ENCODE measurements at regions not wholly inside any gene's neighbourhood (a gene's known extent, or its start where the extent isn't known, plus 50 kb on each side); places are given as distances from the start of the nearest gene placed in this dataset.
"Not testable (repeated sequence)": the region's sequence is repeated elsewhere in the genome, so short reads cannot be mapped to it uniquely, and the experiment has no call there.

DNA sequence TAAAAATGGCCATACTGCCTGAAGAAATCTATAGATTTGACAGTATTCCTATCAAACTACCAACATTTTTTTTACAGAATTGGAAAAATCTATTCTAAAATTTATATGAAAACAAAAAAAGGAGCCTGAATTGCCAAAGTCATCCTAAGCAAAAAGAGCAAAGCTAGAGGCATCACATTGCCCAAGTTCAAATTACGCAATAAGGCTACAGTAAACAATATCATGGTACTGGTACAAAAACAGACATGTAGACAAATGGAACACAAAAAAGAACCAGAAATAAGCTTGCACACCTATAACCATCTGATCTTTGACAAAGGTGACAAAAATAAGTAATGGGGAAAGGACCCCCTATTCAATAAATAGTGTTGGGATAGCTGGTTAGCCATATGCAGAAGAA, 50.2 kb upstream of the THSD7B start:
- no peak for DNase-seq

DNA sequence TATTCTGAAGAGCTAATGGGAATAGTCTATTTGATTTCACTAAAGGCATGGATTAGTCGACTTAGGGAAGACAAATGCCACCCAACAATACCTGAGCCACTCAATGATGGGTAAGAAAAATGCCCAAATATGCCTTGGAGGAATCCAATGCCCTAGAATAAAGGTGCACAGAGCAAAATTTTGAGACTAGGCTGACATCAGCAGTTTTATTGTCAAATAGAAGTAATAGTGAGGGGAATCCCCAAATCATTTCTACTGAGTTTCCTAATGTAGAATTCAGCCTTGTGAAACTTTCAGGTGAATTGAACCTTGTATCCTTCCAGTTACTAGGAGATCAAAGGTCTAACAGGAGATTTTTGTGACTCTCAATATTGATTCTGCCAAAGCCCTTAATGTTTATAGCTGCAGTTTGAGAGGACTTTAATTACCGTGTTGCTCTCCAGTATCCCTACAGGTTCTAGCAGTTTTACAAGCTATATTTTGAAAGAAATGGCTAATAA, 50.8 kb upstream of the THSD7B start:
- DNase-seq, result no peak

DNA sequence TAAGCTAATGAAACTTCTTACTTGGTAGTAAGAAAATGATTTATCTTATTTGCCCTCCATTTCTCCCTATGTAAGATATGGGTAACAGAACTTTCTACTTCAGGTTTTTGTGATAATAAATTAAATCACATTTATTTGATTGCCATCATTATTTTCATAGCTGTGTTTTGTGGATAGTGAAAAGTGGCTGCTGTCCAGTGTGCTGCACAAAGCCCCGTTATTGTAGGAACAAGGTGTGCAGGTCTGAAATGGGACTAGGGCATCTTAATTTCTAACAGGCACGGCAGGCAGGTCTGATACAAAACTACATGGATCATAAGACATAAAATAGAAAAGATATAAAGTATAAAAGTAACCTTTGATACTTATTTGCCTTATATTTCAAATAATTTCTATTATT, 51.6 kb upstream of the THSD7B start:
- no peak for DNase-seq

DNA sequence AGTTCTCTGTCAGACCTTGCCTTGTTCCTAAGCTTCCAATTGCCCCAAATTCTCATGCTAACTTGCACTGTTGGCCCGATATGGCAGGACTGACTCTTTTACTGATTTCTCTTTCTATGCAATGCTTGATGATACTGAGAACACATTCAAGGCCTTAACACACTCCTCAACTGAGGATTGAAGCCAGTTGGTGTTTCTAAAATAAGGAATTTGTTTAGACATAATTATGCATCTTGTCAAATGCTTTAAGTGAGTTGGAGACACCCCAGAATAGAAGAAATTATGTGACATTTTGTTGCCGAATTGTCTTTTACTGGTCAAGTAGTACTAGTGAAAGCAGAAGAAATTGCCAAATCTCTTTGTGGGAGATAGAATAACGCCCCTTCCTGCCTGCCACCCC, 60.0 kb upstream of the THSD7B start:
- no peak for DNase-seq

DNA sequence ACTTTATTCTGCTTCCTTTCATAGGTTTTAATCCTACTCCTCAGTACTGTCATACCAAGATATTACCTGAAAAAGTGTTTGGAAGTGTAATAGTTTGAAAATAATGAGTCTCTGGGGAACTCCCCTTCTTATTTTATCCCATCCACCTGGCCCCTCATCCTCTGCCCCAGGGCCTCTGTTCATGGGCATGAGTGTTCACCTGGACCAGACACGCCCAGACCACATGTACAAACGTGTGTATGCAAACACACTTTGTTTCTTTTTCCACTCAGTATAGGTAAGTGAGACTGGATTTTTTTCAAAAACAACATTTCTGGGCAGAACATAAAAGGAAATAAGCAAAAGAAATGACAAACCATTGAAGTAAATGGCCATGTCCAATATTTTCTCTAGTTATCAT, 62.1 kb upstream of the THSD7B start:
- no peak for DNase-seq

DNA sequence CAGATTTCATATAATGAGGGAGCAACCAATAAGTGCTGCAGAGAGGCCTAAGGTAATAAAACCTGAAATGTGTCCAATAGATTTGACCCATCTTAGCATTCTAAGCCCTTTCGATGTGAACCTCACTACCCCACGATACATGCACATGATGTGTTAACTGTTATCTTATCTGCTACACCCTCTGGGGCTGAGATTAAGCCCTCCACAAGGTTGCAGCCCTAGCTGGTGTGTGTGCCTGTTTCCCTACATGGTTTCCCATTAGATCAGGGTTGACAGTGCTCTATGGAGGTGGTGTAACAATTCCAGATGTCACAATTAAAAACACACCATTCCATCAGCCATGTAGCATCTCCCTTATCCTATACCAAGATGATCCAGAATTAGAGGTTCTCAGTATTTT, 68.9 kb upstream of the THSD7B start:
- DNase-seq, result no peak

DNA sequence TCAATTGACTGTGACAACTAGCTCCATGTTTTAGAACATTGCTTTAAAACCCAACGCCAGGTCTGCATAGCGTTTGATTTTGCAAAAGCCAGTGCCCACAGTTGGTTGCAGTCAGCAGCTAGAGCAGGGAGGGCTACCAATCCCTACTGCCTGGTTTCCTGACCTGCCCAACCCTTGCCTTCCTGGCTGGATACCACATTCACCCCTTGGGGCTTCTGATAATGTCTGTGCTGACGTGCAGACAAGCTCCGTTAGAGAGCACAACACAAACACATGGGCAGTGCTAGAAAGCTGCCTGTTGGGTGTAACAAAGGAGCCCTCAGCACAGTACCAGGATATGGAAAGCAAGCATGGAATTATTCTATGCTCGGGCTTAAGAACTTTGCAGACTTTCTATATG, 71.4 kb upstream of the THSD7B start:
- no peak for DNase-seq

DNA sequence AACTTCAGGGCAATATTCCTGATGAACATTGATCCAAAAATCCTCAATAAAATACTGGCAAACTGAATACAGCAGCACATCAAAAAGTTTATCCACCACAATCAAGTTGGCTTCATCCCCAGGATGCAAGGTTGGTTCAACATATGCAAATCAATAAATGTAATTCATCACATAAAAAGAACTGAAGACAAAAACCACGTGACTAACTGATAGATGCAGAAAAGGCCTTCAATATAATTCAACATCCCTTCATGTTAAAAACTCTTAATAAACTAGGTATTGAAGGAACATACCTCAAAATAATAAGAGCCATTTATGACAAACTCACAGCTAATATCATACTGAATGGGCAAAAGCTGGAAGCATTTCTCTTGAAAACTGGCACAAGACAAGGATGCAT, 85.3 kb upstream of the THSD7B start:
- not testable (repeated sequence) for DNase-seq

DNA sequence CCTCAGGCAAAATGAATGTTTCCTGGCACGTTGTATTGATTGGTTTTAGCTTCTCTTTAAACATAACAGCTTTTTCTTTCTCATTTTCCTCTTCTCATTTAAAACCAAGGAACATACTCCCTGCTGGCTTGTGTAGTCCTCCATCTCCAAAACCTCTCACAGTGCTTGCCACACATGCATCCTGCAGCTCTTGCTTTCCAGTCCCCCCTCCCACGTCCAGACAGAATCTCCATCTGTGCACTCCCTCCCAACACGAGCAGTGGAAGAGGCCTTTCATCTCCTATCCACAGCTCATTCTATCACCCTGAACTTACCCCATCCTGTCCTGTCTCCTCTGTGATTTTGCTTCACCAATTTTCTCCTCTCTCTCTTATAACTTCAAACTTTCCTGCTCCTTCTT, 99.6 kb upstream of the THSD7B start:
- DNase-seq, result no peak

DNA sequence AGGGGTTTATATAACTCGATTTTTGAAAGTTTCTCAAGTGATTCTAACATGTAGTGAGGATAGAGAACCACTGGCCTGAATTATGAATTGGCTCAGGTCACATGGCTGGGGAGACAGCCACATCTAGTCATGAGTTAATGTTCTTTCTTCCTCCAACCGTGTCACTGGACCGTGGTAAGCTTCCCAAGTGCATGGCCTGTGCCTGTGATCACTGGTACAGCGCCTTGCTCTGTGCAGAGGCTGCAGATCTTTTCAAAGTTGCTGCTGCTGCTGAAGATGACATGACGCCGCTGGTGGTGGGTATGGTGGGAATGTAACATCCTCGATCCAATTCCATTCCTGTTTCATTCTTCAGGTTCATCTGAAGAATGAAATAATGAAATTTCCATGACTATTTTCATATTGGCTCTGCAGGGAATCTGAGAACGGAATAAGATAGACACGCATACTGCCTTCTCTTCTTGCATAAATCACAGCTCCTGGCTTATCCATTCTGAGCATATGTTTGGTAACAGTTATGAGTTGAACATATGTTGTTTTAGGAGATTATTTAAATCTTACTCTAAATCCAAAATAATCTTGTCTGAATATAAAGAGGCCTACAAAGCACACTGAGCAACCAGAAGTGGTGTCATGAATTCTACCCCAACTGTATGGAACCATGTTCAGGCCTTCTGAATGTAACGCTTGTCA, 100.5 kb upstream of the THSD7B start:
- DNase-seq, result no peak

DNA sequence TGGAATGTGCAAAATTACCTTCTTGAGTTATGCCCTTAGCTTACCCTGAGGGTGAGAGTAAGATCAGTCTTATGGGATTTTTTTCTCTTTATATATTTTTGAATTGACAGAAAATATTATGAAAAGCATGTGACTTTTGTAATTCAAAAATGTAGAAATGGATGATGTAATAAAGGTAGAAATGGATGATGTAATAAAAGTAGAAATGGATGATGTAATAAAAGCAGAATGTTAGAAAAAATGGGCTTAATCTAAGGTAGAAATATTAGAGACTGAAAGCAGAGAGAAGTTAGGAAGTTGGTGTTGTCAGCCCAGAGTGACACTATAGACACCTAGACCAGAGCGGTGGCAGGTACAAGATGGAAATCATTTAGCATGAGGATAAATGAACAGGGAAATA, 107.1 kb upstream of the THSD7B start:
- no peak for DNase-seq

DNA sequence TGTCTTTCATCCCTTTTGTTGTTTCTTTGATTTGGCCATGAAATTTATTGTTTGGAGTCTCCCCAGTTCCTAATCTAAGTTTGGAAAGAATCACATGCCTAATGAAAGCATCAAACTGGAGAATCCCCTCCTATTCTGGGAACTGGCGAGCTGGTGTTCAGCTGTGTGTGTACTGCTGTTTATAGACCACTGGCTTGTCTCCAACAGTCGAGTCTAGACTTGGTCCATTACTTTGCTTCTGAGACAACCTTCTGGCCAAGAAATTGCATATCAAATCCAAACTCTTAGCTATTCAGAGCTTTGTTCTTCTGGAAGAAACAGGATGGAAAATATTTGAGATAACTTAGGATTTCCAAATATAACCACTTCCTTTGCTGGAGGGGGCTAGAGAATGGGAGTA, 111.5 kb upstream of the THSD7B start:
- no peak for DNase-seq

DNA sequence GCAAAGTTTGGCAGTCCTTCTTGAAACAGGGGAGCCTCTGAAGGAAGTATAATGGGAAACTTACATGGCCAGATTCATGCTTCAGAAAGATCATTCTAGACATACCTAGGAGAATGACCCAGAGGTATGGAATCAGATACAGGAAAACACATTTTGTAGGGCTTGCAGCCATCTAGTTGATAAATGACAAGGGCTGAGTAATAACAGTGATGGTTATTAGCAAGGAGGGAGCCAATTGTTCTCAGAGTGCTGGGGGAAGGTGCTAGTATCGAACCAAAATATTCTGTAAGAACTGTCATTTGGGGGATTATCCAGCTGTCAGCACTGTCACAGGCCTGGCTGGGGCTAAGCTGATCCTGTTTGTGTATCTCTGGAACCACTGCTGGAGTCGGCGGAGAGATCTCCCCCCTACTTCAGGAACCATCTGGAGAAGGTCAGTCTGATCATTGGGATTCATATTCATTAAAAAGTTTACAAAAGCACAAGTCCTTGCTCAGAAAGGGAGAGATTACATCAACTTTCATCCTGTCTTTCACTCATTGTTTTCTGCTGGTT, 113.8 kb upstream of the THSD7B start:
- no peak for DNase-seq

DNA sequence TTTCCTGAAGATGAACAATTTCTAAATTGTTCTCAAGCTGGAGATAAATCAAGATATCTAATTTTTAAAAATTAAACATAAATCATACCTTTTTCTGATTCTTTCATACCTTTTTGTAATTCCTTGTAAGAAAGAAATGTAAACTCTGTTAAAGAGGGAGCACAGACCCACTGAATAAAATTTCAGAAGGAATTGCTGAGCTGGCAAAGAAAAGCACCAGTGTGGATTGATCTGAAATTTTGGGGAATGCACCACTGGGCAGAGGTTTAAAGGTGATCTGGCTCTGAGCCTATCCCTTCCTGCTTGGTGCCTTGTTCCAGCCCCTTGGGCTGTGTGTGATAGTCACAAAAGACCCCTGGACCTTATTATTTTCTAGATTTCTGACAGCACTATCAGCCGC, 118.3 kb upstream of the THSD7B start:
- DNase-seq, result no peak

DNA sequence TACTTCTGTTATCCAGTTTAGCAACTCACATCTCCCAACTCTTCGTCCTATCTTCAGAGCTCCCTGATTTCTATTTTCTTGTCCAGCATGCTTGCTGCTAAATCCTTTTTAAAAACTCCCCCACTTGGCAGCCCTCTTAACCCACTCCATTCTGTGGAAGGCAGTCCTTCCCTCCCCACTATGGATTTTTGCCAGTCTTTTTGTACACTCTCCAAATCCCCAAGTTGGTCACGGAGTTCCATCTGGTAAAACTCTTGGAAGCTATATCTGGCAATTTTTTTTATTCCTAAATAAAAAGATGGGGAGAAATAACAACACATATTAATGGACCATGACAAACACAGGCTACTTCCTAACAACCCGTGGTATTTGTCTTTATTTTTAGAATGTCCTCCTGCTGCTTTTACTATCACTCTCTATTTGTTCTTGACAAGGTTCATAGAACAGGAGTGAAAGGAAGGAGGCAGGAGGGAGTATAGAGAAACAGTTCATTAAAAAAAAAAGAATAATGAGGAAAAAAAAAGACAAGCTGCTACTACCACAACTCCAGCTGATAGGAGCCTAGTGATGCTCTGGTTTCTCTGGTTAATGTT, 120.0 kb upstream of the THSD7B start:
- DNase-seq, result no peak

DNA sequence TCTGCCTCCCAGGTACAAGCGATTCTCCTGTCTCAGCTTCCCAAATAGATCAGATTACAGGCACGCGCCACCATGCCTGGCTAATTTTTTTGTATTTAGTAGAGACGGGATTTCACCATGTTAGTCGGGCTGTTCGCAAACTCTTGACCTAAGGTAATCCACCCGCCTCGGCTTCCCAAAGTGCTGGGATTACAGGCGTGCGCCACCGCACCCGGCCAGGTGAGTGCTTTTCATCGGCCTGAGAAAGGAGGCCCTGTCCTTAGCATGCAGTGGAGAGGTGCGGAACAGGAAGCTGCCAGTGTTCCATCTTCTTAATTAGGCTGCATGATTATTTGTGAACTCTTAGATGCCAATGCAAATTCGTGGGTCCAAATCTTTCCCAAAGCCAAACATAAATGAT, 125.7 kb upstream of the THSD7B start:
- DNase-seq, result no peak

DNA sequence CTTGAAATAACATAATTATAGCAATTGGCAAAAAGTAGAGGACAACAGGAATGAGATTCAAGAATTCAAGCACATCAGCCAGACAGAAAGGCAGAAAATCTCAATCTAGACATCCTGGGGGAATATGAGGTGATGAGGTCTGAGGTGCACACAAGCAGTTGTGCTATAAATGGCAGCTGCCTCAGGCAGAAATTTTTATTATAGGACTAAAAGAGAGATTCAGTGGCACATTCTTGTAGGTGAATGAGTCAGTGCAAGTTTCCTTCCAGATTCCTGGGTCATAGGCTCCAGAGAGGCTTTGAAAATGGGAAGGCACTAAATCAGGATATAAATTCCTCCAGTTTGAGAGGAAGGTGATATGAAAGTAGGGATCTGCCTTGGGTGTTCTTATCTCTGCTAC, 127.2 kb upstream of the THSD7B start:
- no peak for DNase-seq

DNA sequence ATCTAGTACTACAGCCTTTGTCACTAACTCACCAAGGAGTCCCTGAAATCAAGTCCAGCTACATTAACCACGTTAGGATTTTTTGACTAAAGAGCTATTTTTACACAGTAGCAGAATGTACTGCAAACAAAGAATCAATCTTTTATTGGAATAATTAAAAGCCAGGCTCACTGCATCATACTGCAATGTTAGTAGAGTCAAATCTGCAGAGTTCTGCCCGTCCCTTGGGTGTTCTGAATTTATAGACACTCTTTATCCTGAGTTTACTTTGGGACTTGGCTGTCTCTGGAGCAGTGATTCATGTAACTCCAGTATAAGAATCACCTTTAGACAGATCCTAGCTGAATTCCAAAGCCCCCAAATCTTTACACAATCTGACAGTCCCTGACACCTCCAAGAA, 127.9 kb upstream of the THSD7B start:
- DNase-seq, result no peak

DNA sequence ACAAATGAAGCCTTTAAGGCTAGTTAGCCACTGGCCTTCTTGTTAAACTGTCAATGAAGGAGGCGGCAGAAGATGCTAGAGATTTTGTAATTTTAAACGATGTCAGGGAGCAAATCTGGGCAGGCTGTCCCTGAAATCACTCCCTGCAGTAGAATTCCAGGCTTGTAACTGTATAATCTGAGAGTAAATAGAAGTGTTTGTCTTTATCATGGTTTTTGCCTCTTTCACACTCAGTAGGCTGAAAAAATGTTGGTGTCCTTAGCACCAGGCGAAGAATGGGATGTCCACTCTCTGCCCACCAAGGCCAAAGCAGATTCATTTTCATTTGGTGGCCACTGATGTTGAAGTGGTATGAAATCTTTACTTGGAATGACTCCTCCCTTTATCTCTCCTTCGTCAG, 136.9 kb upstream of the THSD7B start:
- no peak for DNase-seq

DNA sequence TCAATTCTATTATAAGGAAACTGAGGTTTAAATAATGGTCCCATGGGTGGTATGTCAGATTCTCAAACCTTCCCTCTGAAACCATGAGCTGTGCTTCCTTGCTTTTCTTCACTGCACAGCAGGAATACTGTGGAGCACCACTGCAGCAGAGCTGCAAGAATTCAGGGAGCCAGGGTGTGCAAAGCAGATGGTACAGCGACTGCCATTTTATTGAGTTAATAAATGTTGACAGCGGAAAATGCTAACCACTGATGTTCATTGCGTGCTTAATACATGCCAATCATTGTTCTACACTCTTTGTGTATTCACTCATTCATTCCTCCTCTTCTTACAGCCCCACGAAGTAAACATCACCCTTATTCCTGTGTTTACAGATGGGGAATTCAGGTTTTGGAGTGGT, 152.2 kb upstream of the THSD7B start:
- DNase-seq, result no peak

DNA sequence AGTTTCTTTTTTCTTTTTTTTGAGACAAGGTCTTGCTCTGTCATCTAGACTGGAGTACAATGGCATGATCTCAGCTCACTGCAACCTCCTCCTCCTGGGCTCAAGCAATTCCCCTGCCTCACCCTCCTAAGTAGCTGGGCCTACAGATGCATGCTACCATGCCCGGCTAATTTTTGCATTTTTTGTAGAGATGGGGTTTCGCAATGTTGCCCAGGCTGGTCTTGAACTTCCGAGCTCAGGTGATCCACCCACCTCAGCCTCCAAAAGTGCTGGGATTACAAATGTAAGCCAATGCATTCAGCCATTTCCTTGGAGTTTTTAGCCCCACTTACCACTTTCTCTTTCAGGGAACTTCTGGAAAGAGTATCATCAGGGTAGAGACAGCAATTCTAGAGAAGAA, 153.3 kb upstream of the THSD7B start:
- no peak for DNase-seq

DNA sequence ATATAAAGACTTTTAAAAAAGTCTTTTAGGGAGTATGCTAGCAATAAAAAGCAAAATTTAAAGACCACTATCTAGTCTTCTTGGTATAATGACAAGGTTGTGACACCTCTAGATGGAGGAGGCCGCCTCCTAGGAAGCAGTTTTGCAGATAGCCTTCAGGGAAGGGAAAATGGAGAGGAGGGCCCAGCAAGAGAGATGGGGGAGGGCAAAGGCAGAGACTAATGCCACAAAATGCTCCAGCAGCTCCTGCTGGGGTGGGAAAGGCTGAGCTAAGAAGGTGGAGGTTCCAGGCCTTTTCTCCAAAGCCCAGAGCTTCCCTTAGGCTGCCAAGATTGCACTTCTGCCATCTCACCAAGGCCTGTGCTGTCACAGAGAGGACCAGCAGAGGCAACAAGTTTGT, 153.9 kb upstream of the THSD7B start:
- no peak for DNase-seq

DNA sequence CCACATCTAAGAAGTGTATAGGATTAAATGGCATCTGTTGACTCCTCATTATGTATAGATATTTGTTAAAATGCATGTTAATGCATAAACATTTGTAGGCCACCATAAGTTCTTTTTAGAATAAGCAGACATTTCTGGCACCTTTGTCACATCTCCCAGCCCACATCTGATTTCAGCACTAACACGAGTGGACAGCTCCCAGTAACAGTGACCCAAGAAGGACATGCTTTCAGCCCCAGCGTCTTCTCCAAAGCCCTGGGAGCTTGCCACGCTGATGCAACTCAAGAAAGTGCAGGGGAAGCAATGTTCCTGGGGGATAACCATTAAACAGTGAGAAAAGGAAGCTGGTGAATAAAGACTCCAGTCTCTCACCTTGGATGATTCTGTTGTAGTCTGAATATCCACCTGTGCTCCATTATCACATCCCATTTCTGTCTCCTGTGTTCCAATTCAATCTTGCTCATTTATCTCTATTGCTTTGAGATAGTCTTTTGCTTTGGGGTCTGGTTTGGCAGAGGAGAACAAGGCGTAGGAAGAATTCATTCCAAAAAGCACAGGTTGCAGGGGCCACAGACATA, 182.6 kb upstream of the THSD7B start:
- peak in 1 of 5 experiments; percentile 27 for DNase-seq

DNA sequence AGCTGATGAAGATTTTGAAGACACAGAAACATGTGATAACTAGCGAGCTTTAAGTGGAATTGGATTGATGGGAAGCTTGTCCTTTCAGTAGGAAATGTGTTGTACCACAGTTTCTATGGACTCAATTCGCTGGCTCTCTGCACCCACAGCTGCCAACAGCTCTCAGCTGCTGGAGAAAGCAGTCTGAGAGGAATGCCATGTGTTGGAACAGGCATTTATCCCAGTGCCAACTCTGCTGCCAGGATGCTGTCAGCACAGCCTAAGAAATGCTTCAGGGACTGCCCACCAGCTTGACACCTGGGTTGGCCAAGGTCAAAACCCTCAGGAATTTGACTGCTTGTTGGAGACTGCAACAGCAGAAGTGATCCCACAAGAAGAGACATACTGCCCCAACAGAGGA, 193.0 kb upstream of the THSD7B start:
- no peak for DNase-seq

Measured in T-helper 2 cell (primary cell).